ENCODE measurements at regions not wholly inside any gene's neighbourhood (a gene's known extent, or its start where the extent isn't known, plus 50 kb on each side); places are given as distances from the start of the nearest gene placed in this dataset.
"Not testable (repeated sequence)": the region's sequence is repeated elsewhere in the genome, so short reads cannot be mapped to it uniquely, and the experiment has no call there.

DNA sequence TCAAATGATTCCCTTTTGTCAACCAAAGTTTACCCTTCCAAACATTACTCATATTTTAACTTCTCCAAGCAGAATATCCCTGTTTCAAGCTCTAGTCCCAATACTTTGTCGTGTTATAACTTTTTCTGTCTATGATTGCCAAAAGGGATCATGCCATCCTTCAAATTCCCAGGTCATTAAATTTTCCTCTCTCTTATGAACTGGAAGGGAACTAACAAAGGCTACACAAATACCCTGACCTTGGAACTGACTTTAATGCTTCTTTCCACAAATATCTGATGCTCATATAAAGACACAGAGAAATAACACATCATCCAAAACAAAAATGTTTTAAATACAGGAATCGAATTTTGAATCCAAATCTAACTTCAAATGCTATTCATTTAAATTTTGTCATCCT is 1352.7 kb downstream of the CDH11 start:
- no peak overlapping the region for H3K27ac ChIP-seq (replicated peaks)
- TF ChIP-seq GABPA (IDR thresholded peaks at IDR 0.05; ENCODE audit: low read depth): no peak
- no peak for TF ChIP-seq SPI1 (IDR thresholded peaks at IDR 0.05; ENCODE audit: borderline replicate concordance, low read depth)
- TF ChIP-seq, protein P1, sequence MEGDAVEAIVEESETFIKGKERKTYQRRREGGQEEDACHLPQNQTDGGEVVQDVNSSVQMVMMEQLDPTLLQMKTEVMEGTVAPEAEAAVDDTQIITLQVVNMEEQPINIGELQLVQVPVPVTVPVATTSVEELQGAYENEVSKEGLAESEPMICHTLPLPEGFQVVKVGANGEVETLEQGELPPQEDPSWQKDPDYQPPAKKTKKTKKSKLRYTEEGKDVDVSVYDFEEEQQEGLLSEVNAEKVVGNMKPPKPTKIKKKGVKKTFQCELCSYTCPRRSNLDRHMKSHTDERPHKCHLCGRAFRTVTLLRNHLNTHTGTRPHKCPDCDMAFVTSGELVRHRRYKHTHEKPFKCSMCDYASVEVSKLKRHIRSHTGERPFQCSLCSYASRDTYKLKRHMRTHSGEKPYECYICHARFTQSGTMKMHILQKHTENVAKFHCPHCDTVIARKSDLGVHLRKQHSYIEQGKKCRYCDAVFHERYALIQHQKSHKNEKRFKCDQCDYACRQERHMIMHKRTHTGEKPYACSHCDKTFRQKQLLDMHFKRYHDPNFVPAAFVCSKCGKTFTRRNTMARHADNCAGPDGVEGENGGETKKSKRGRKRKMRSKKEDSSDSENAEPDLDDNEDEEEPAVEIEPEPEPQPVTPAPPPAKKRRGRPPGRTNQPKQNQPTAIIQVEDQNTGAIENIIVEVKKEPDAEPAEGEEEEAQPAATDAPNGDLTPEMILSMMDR (IDR thresholded peaks at IDR 0.05; ENCODE audit: insufficient read depth, low read length): no peak
- TF ChIP-seq, protein P2, sequence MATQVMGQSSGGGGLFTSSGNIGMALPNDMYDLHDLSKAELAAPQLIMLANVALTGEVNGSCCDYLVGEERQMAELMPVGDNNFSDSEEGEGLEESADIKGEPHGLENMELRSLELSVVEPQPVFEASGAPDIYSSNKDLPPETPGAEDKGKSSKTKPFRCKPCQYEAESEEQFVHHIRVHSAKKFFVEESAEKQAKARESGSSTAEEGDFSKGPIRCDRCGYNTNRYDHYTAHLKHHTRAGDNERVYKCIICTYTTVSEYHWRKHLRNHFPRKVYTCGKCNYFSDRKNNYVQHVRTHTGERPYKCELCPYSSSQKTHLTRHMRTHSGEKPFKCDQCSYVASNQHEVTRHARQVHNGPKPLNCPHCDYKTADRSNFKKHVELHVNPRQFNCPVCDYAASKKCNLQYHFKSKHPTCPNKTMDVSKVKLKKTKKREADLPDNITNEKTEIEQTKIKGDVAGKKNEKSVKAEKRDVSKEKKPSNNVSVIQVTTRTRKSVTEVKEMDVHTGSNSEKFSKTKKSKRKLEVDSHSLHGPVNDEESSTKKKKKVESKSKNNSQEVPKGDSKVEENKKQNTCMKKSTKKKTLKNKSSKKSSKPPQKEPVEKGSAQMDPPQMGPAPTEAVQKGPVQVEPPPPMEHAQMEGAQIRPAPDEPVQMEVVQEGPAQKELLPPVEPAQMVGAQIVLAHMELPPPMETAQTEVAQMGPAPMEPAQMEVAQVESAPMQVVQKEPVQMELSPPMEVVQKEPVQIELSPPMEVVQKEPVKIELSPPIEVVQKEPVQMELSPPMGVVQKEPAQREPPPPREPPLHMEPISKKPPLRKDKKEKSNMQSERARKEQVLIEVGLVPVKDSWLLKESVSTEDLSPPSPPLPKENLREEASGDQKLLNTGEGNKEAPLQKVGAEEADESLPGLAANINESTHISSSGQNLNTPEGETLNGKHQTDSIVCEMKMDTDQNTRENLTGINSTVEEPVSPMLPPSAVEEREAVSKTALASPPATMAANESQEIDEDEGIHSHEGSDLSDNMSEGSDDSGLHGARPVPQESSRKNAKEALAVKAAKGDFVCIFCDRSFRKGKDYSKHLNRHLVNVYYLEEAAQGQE (IDR thresholded peaks at IDR 0.05; ENCODE audit: insufficient replicate concordance, low read depth): no peak
- no peaks in the 10 kb centered on the region for H3K27me3 ChIP-seq (ENCODE audit: insufficient read depth, poor library complexity, severe bottlenecking)
- no peak overlapping the region for H3K4me3 ChIP-seq (replicated peaks; ENCODE audit: insufficient read depth, low read length)
- no peak for DNase-seq (ENCODE audit: low read depth in 1 of 2, low spot score in 1 of 2)

DNA sequence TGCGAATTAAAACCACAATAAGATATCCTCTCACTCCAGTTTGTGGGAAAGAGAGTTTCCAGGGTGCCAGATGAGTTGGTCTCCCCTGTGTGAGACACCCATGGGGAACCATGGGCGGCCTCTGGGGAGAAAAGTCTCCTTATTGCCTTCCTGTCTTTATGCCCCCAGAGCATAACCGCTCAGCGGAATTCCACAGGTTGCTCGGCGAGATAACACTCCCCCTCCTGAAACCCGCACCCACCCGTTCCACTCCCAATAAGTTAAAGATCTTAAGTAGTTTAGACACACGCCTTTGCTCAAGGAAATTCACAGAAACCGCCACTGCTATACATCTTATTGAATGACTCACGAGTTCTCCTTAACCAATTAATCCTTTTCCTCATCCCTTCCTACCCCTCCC is 1361.6 kb downstream of the CDH11 start:
- DNase-seq (ENCODE audit: low read depth in 1 of 2, low spot score in 1 of 2); H3K27ac ChIP-seq (replicated peaks); H3K4me3 ChIP-seq (replicated peaks; ENCODE audit: insufficient read depth, low read length); H3K27me3 ChIP-seq (ENCODE audit: insufficient read depth, poor library complexity, severe bottlenecking): not testable (repeated sequence)

DNA sequence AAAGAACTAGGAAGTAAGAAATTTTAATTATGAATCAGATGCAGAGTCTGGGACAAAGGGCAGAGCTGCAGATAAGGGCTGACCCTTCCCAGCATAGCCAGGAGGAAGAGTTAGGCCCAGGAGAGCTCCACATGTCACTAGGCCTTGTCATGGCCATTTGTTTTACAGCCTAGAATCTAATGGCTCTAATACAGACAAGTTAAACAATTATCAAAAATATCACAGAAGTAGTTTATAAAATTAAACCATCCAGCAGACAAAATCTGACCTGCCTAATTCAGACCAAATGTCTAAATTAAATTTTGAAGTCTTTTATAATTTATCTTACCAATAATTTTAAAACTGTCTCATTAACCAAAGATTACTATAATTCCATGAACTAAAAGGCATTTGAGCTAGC is 1369.5 kb downstream of the CDH11 start:
- H3K27ac ChIP-seq (replicated peaks): no peak overlapping the region
- no peak for TF ChIP-seq SPI1 (IDR thresholded peaks at IDR 0.05; ENCODE audit: borderline replicate concordance, low read depth)
- DNase-seq (ENCODE audit: low read depth in 1 of 2, low spot score in 1 of 2): no peak
- no peaks in the 10 kb centered on the region for H3K27me3 ChIP-seq (ENCODE audit: insufficient read depth, poor library complexity, severe bottlenecking)
- no peak overlapping the region for H3K4me3 ChIP-seq (replicated peaks; ENCODE audit: insufficient read depth, low read length)

DNA sequence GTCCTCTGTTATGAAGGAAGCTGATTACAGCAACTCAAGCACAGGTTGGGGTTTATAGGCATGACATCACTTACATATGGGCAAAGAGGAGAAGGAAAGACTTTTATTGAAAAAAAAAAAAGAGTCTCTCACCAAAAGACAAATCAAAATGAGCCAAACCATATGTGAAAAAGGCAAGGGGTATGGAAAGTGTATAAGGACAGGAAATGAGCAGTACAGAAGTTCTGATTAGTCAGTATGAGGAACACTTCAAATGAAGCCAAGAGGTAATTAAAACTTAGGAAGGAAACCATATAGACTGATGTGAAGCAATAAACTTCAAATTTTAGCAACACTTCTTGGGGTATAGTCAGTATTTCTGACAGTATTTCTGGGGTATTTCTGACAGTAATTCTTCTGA is 1372.6 kb downstream of the CDH11 start:
- H3K4me3 ChIP-seq (replicated peaks; ENCODE audit: insufficient read depth, low read length): no peak overlapping the region
- TF ChIP-seq POLR2AphosphoS5 (IDR thresholded peaks at IDR 0.05; ENCODE audit: low read depth) (no peak), SPI1 (IDR thresholded peaks at IDR 0.05; ENCODE audit: borderline replicate concordance, low read depth) (no peak), GABPA (IDR thresholded peaks at IDR 0.05; ENCODE audit: low read depth) (no peak)
- TF ChIP-seq, protein P2 (IDR thresholded peaks at IDR 0.05; ENCODE audit: insufficient replicate concordance, low read depth): no peak
- TF ChIP-seq, protein P1 (IDR thresholded peaks at IDR 0.05; ENCODE audit: insufficient read depth, low read length): no peak
- DNase-seq (ENCODE audit: low read depth in 1 of 2, low spot score in 1 of 2): no peak
- no peak overlapping the region for H3K27ac ChIP-seq (replicated peaks)
- H3K27me3 ChIP-seq (ENCODE audit: insufficient read depth, poor library complexity, severe bottlenecking): no peaks in the 10 kb centered on the region

DNA sequence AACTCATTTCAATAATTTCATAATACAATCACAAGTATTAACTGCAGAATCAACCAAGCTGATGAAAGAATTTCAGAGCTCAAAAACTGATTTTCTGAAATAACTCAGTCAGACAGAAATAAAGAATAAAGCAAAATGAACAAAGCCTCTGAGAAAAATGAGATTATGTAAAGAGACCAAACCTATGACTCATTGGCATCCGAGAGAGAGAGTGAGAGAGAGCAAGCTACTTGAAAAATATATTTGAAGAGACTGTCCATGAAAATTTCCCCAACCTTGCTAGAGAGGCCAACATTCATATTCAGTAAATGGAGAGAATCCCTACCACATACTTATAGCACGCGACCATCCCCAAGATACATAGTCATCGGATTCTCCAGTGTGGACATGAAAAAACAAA is 1376.4 kb downstream of the CDH11 start:
- no peaks in the 10 kb centered on the region for H3K27me3 ChIP-seq (ENCODE audit: insufficient read depth, poor library complexity, severe bottlenecking)

More for the DNA sequence above, 1376.4 kb downstream of the CDH11 start:
- H3K4me3 ChIP-seq (replicated peaks; ENCODE audit: insufficient read depth, low read length): no peak overlapping the region
- DNase-seq (ENCODE audit: low read depth in 1 of 2, low spot score in 1 of 2): no peak
- TF ChIP-seq, protein P1 (IDR thresholded peaks at IDR 0.05; ENCODE audit: insufficient read depth, low read length): no peak
- TF ChIP-seq, protein P2 (IDR thresholded peaks at IDR 0.05; ENCODE audit: insufficient replicate concordance, low read depth): no peak
- no peak for TF ChIP-seq POLR2AphosphoS5 (IDR thresholded peaks at IDR 0.05; ENCODE audit: low read depth)
- TF ChIP-seq GABPA (IDR thresholded peaks at IDR 0.05; ENCODE audit: low read depth): no peak
- no peak for TF ChIP-seq SPI1 (IDR thresholded peaks at IDR 0.05; ENCODE audit: borderline replicate concordance, low read depth)
- H3K27ac ChIP-seq (replicated peaks): no peak overlapping the region

All from HL-60 (cell line).